Colonic mucosa (tissue), 4 donors: ENCODE measurements at regions not wholly inside any gene's neighbourhood (a gene's known extent, or its start where the extent isn't known, plus 50 kb on each side); places are given as distances from the start of the nearest gene placed in this dataset.

Experiments
- DNase-seq: peaks from one replicate; pipeline ENCODE4 v3.0.0-alpha.2; 2020
- H3K27ac ChIP-seq: fragments of 200-600 bp; one replicate; pipeline ENCODE4 v1.8.0; 2021
- H3K27me3 ChIP-seq: fragments of 200-600 bp; one replicate; pipeline ENCODE4 v1.8.0; 2021
- H3K36me3 ChIP-seq: fragments of 200-600 bp; one replicate; pipeline ENCODE4 v1.8.0; 2021
- H3K4me1 ChIP-seq: fragments of 200-600 bp; one replicate; pipeline ENCODE4 v1.8.0; 2021; ENCODE audit warnings: mild to moderate bottlenecking
- H3K4me3 ChIP-seq: fragments of 200-600 bp; one replicate; pipeline ENCODE4 v1.8.0; 2021
- H3K9ac ChIP-seq, 2 donors: one replicate each; pipeline ENCODE4 v1.7.0; 2013; ENCODE audit warnings: control low read depth in 2 of 2, low read depth in 2 of 2, low read length in 2 of 2
- H3K9me3 ChIP-seq: fragments of 200-600 bp; one replicate; pipeline ENCODE4 v1.8.0; 2021
- CTCF ChIP-seq: fragments of 200-600 bp; IDR thresholded peaks from one replicate; pipeline ENCODE4 v1.8.0; 2022; ENCODE audit warnings: antibody characterized with exemption, mild to moderate bottlenecking
- intact Hi-C: fragments of 100-400 bp; cut with DNase I; formaldehyde crosslinking; loops from one replicate; pipeline ENCODE4 v1.14.1; 2022
- donor health status: healthy.
- donor health status: DM: no; HTN: no; CAD: no.
- donor health status: DM: no; HTN: no; CAD: no.

- Histone ChIP-seq H3K9ac (no peak overlapping the region), H3K4me3 (no peak overlapping the region), H3K36me3 (no peaks in the 10 kb centered on the region), H3K9me3 (no peaks in the 10 kb centered on the region), H3K4me1 (no peaks in the 10 kb centered on the region), H3K27me3 (no peaks in the 10 kb centered on the region), H3K27ac (no peak overlapping the region)
- no peak for DNase-seq
- no peak for TF ChIP-seq CTCF
- intact Hi-C loops, result no loop called here
These were observed 222.1 kb downstream of the ARL4A start for GRCh38 chr7:12909483-12909882.

GRCh38 chr7:12911053-12911452 lies 223.6 kb downstream of the ARL4A start:
- Histone ChIP-seq H3K4me3 (no peak overlapping the region), H3K27me3 (no peaks in the 10 kb centered on the region), H3K9ac (no peak overlapping the region), H3K4me1 (no peaks in the 10 kb centered on the region), H3K36me3 (no peaks in the 10 kb centered on the region), H3K9me3 (no peaks in the 10 kb centered on the region), H3K27ac (no peak overlapping the region)
- TF ChIP-seq CTCF, result no peak
- intact Hi-C loops, result no loop called here
- DNase-seq, result no peak

- H3K4me1 ChIP-seq, result no peaks in the 10 kb centered on the region
These were observed 225.6 kb downstream of the ARL4A start for GRCh38 chr7:12913002-12913401.

DNA sequence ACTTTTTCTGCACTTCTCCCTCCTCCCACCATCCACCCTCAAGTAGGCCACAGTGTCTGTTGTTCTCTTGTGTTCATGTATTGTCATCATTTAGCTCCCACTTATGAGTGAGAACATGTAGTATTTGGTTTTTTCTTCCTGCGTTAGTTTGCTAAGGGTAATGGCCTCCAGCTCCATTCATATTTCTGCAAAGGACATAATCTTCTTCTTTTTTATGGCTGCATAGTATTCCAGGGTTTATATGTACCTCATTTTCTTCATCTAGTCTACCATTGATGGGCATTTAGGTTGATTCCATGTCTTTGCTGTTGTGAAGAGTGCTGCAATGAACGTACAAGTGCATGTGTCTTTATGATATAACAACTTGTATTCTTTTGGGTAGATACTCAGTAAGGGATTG lies 230.4 kb downstream of the ARL4A start:
- no peak for TF ChIP-seq CTCF
- intact Hi-C loops, result no loop called here
- Histone ChIP-seq H3K4me1 (no peaks in the 10 kb centered on the region), H3K9me3 (no peaks in the 10 kb centered on the region), H3K4me3 (no peak overlapping the region), H3K9ac (no peak overlapping the region), H3K27me3 (no peaks in the 10 kb centered on the region), H3K36me3 (no peaks in the 10 kb centered on the region), H3K27ac (no peak overlapping the region)
- no peak for DNase-seq

More at GRCh38 chr7:12913002-12913401, 225.6 kb downstream of the ARL4A start:
- no peak for DNase-seq
- intact Hi-C loops, result no loop called here
- no peaks in the 10 kb centered on the region for H3K36me3 ChIP-seq
- no peak overlapping the region for H3K4me3 ChIP-seq
- TF ChIP-seq CTCF, result no peak
- no peaks in the 10 kb centered on the region for H3K9me3 ChIP-seq
- no peak overlapping the region for H3K9ac ChIP-seq
- no peaks in the 10 kb centered on the region for H3K27me3 ChIP-seq
- H3K27ac ChIP-seq, result no peak overlapping the region

- Histone ChIP-seq H3K4me1 (no peaks in the 10 kb centered on the region), H3K9ac (no peak overlapping the region), H3K27ac (peak overlapping the region; percentile 2), H3K9me3 (no peaks in the 10 kb centered on the region), H3K27me3 (no peaks in the 10 kb centered on the region), H3K4me3 (no peak overlapping the region), H3K36me3 (no peaks in the 10 kb centered on the region)
- intact Hi-C loops, result loop anchor here (10.0 kb wide), 1 partner anchor 237 kb away; the partner anchor contains the start of gene ARL4A
- peak; percentile 78 for DNase-seq
- no peak for TF ChIP-seq CTCF
These were observed 234.4 kb downstream of the ARL4A start for GRCh38 chr7:12921751-12922345.
